ENCODE measurements at regions not wholly inside any gene's neighbourhood (a gene's known extent, or its start where the extent isn't known, plus 50 kb on each side); places are given as distances from the start of the nearest gene placed in this dataset.
"Not testable (repeated sequence)": the region's sequence is repeated elsewhere in the genome, so short reads cannot be mapped to it uniquely, and the experiment has no call there.

DNA sequence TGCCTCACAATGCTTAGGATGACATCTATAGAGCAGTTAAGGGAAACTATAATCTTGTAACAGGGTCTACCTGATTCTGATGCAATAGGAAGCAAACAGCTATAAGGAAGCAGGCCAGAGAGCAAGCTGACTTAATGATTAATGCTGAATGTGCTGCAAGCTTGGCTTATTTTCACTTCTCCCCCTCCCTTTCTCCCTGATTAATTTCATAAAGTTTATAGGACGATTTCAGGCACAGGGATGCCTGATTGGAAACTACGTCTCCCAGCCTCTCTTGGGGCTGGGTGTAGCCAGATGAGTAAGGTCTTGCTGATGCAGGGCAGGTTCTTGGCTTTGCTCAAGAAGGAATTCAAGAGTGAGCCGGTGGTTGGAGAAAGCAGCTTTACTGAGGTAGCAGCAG, 82.8 kb upstream of the MRI1 start:
- Mint-ChIP-seq H3K9me3 (ENCODE audit: low read depth) (peaks cover 14% of the 10 kb centered on the region), H3K27me3 (peaks cover 10% of the 10 kb centered on the region), H3K4me3 (no peak overlapping the region), H3K36me3 (ENCODE audit: low read depth) (peaks cover 2% of the 10 kb centered on the region), H3K27ac (no peak overlapping the region), H3K4me1 (no peaks in the 10 kb centered on the region)
- ChIA-PET CTCF (interaction anchor here (0.5 to 1.1 kb wide), 3 partner anchors 12 to 972 kb away, joined by 3 to 4 read pairs (median 3); no protein-coding TSS in a partner anchor), POLR2A (interaction anchor here (0.6 kb wide), 1 partner anchor 181 kb away, joined by 6 read pairs; no protein-coding TSS in a partner anchor)
- no peak for ATAC-seq
- no peak for DNase-seq
- intact Hi-C loops (cut with DNase I, micrococcal nuclease) = no loop called here

DNA sequence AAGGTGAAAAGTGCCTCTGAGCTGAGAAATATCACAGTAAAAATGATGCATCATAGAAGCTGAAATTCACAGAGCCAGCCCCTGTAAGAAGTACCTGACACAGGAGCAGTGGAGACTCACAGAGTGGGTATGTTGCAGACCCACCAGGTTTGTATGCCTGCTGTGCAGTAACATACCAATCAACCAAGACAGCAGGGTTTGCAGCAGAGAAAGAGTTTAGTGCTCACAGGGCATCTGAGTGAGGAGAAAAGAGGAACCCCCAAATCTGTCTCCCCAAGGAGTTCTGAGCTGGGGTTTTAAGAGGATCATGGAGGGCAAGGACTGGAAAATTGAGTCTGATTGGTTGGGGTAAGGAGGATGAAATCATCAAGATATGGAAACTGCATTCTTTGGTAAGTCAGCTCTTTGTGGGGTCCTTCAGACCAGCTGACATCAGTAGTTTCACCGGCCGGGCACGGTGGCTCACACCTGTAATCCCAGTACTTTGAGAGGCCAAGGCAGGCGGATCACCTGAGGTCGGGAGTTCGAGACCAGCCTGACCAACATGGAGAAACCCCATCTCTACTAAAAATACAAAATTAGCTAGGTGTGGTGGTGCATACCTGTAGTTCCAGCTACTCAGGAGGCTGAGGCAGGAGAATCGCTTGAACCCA, 83.5 kb upstream of the MRI1 start:
- CTCF ChIA-PET = interaction anchor here (0.9 to 1.1 kb wide), 3 partner anchors 12 to 68 kb away, joined by 3 to 4 read pairs (median 3); no protein-coding TSS in a partner anchor
- peak overlapping the region; percentile 12 for H3K27ac Mint-ChIP-seq
- peaks cover 10% of the 10 kb centered on the region for H3K27me3 Mint-ChIP-seq
- POLR2A ChIA-PET; DNase-seq; H3K36me3 Mint-ChIP-seq (ENCODE audit: low read depth); intact Hi-C loops (cut with DNase I, micrococcal nuclease); H3K4me1 Mint-ChIP-seq; ATAC-seq; H3K4me3 Mint-ChIP-seq: not testable (repeated sequence)
- peaks cover 14% of the 10 kb centered on the region for H3K9me3 Mint-ChIP-seq (ENCODE audit: low read depth)

DNA sequence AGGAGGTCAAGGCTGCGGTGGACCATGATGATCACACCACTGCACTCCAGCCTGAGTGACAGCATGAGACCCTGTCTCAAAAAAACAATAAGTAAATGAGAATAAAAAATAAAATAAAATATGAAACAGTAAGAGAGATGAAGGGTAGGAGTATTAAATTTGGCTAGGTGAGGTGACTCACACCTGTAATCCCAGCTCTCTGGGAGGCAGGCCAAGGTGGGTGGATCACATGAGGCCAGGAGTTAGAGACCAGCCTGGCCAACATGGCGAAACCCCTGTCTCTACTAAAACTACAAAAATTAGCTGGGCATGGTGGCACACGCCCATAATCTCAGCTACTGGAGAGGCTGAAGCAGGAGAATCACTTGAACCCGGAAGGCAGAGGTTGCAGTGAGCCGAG, 87.4 kb upstream of the MRI1 start:
- intact Hi-C loops (cut with DNase I, micrococcal nuclease); CTCF ChIA-PET; POLR2A ChIA-PET: not testable (repeated sequence)

DNA sequence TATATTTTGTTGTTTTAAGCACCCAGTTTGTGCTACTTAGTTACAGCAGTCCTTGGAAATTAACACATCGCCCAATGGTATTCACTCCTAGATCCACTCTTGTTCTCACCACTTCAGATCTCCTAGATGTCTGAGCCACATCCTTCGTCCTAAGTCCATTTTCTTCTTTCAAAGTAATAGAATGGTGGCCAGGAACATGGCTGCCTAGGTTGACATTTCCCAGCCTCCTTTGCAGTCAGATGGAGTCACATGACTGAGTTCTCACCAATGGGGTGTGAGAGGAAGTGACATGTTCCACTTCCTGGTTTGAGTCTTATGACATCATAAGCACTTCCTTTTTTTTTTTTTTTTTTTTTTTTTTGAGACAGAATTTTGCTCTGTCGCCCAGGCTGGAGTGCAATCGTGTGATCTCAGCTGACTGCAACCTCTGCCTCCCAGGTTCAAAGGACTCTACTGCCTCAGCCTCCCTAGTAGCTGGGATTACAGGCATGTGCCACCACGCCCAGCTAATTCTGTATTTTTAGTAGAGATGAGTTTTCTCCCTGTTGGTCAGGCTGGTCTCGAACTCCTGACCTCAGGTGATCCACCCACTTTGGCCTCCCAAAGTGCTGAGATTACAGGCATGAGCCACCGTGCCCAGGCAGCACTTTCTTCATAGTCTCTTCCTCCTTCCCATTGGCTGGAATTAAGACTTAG, 91.7 kb upstream of the MRI1 start:
- intact Hi-C loops (cut with DNase I, micrococcal nuclease); POLR2A ChIA-PET; H3K36me3 Mint-ChIP-seq (ENCODE audit: low read depth); H3K4me3 Mint-ChIP-seq; H3K27me3 Mint-ChIP-seq; H3K9me3 Mint-ChIP-seq (ENCODE audit: low read depth); H3K4me1 Mint-ChIP-seq: not testable (repeated sequence)
- DNase-seq = peak; percentile 58
- peak overlapping the region; percentile 60 for H3K27ac Mint-ChIP-seq
- CTCF ChIA-PET = interaction anchor here (0.7 kb wide), 1 partner anchor 16 kb away, joined by 3 read pairs; no protein-coding TSS in a partner anchor
- ATAC-seq = peak; percentile 75

More for the DNA sequence above, 87.4 kb upstream of the MRI1 start:
- not testable (repeated sequence) for DNase-seq; H3K27me3 Mint-ChIP-seq; H3K4me3 Mint-ChIP-seq; H3K36me3 Mint-ChIP-seq (ENCODE audit: low read depth); H3K4me1 Mint-ChIP-seq; ATAC-seq; H3K27ac Mint-ChIP-seq
- H3K9me3 Mint-ChIP-seq (ENCODE audit: low read depth) = peaks cover 19% of the 10 kb centered on the region

GRCh38 chr19:13670846-13671245, 93.5 kb upstream of the MRI1 start:
- no peaks in the 10 kb centered on the region for H3K4me1 Mint-ChIP-seq
- intact Hi-C loops (cut with DNase I, micrococcal nuclease) = no loop called here
- CTCF ChIA-PET = no interaction called here

DNA sequence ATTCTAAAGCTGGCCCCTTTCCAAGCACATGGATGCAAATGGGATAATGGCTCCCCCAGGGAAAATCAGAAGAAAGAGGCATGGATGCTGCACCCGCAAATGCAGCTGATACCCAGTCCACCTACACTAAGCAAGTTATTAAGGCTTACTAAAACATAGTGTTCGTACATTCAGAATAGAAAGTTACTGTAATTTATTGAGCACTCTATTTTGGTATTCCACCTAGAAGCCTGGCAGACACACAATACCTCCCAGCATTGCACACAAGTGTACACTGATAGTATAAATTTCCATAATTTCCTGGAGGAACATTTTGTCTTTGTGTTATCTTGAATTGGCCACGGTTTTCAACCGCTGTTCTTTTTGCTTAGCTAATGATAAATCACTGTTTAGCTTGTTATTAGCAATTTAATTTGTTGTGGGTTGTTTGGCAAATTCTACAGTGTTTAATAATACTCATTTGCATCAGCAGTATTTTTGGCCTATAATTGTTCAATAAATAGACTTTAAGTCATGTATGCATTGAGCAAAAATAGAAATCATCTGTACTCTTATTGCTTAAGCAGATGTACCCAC, 94.5 kb upstream of the MRI1 start:
- Mint-ChIP-seq H3K36me3 (ENCODE audit: low read depth) (peaks cover 8% of the 10 kb centered on the region), H3K9me3 (ENCODE audit: low read depth) (peaks cover 6% of the 10 kb centered on the region), H3K27ac (no peak overlapping the region), H3K4me3 (no peak overlapping the region), H3K4me1 (no peaks in the 10 kb centered on the region), H3K27me3 (peaks cover 2% of the 10 kb centered on the region)
- intact Hi-C loops (cut with DNase I, micrococcal nuclease) = no loop called here
- POLR2A ChIA-PET = no interaction called here
- CTCF ChIA-PET = interaction anchor here (1.0 to 1.1 kb wide), 2 partner anchors 11 to 51 kb away, joined by 3 to 4 read pairs; no protein-coding TSS in a partner anchor
- DNase-seq (no peak), ATAC-seq (no peak)

More at GRCh38 chr19:13670846-13671245, 93.5 kb upstream of the MRI1 start:
- Mint-ChIP-seq H3K27me3 (peaks cover 2% of the 10 kb centered on the region), H3K36me3 (ENCODE audit: low read depth) (peaks cover 8% of the 10 kb centered on the region), H3K4me3 (no peak overlapping the region), H3K9me3 (ENCODE audit: low read depth) (peaks cover 6% of the 10 kb centered on the region), H3K27ac (no peak overlapping the region)
- DNase-seq = no peak
- POLR2A ChIA-PET = no interaction called here
- ATAC-seq = no peak

- Mint-ChIP-seq H3K9me3 (ENCODE audit: low read depth) (peaks cover 6% of the 10 kb centered on the region), H3K27ac (no peak overlapping the region), H3K4me3 (no peak overlapping the region), H3K36me3 (ENCODE audit: low read depth) (peaks cover 8% of the 10 kb centered on the region), H3K27me3 (peaks cover 2% of the 10 kb centered on the region), H3K4me1 (no peaks in the 10 kb centered on the region)
- intact Hi-C loops (cut with DNase I, micrococcal nuclease) = no loop called here
- DNase-seq = no peak
- POLR2A ChIA-PET = interaction anchor here (0.6 kb wide), 1 partner anchor 160 kb away, joined by 11 read pairs; no protein-coding TSS in a partner anchor
- ATAC-seq = no peak
- CTCF ChIA-PET = interaction anchor here (1.1 kb wide), 1 partner anchor 12 kb away, joined by 3 read pairs; no protein-coding TSS in a partner anchor
These were observed 95.4 kb upstream of the MRI1 start for GRCh38 chr19:13668964-13669363.

DNA sequence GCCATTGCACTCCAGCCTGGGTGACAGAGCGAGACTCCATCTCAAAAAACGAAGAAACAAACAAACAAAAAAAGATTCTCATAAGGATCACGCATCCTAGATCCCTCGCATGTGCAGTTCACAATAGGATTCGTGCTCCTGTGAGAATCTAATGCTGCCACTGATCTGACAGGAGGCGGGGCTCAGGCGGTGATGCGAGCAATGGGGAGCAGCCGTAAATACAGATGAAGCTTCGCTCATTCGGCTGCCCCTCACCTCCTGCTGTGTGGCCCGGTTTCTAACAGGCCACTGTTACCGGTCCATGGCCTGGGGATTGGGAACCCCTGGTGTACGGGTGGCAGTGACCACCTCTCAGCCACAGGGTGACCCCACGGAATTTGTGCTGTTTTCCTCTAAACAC, 98.2 kb upstream of the MRI1 start:
- ATAC-seq (no peak), DNase-seq (no peak)
- no peak overlapping the region for H3K4me3 Mint-ChIP-seq
- ChIA-PET CTCF (no interaction called here), POLR2A (no interaction called here)
- no peaks in the 10 kb centered on the region for H3K27me3 Mint-ChIP-seq
- H3K27ac Mint-ChIP-seq = no peak overlapping the region
- intact Hi-C loops (cut with DNase I, micrococcal nuclease) = no loop called here
- no peaks in the 10 kb centered on the region for H3K4me1 Mint-ChIP-seq
- H3K9me3 Mint-ChIP-seq (ENCODE audit: low read depth) = no peaks in the 10 kb centered on the region
- H3K36me3 Mint-ChIP-seq (ENCODE audit: low read depth) = no peaks in the 10 kb centered on the region

DNA sequence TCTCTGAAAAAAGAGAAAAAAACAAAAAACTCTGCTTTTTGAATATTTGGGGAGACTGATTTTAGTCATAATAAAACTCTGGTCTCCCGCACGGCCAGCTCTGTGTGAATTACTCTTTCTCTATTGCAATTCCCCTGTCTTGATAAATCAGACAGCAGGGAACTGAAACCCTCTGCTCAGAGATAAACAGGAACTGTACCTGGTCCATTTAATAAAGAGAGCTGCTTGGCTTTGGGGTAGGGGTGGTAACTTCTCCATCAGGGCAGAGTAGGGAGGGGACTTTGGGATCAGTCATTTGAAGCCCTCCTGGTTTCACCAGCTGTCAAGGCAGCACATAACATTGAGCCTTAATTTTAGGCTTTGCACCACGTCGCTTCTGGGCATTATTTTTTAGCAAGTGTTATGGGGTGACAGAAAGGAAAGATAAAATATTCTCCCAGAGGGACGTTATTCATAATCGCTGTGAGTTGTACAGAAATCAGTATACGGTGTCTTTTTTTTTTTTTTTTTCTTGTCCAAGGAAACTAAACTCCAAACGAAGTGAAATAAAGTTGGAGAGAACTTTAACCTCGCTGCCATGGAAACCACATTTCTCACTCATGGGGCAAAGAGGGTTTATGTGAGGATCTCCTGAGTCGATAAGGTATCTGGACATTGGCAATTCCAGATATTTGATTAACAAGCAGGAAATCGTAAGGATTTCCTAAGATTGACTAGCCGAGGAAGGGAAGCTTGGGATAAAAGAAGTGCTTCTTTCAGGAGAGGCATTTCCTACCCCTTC, 99.0 kb upstream of the MRI1 start:
- H3K36me3 Mint-ChIP-seq (ENCODE audit: low read depth) = no peaks in the 10 kb centered on the region
- ChIA-PET POLR2A (no interaction called here), CTCF (no interaction called here)
- DNase-seq = no peak
- no peak overlapping the region for H3K27ac Mint-ChIP-seq
- no peaks in the 10 kb centered on the region for H3K4me1 Mint-ChIP-seq
- H3K27me3 Mint-ChIP-seq = no peaks in the 10 kb centered on the region
- no peak overlapping the region for H3K4me3 Mint-ChIP-seq
- no peaks in the 10 kb centered on the region for H3K9me3 Mint-ChIP-seq (ENCODE audit: low read depth)
- ATAC-seq = no peak
- intact Hi-C loops (cut with DNase I, micrococcal nuclease) = no loop called here

DNA sequence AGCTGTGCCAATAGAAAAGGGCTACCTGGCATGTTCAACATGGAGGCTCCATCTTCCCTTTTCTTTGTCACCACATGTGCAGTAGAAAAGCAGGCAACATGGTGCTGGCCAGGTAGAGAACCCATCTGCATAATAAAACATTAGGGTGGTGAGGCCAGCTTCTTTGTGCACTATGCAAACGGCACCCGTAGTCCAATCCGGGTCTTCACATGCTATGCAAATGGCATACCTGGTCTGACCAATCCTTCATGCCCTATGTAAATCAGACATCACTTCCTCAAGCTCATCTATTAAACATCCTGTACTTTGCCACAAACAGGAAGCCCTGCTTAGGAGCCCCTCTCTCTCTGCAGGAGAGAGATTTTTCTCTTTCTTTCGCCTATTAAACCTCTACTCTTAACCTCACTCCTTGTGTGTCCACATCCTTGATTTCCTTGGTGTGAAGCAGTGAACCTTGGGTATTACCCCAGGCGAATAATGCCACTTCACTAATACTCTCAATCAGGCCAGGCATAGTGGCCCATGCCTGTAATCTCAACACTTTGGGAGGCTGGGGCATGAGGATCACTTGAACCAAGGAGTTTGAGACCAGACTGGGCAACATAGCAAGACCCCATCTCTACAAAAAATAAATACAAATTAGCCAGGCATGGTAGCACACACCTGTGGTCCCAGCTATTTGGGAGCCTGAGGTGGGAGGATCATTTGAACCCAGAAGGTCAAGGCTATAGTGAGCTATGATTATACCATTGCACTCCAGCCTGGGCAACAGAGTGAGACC, 111.3 kb upstream of the MRI1 start:
- intact Hi-C loops (cut with DNase I, micrococcal nuclease) = no loop called here
- Mint-ChIP-seq H3K27me3 (peaks cover 5% of the 10 kb centered on the region), H3K4me1 (peaks cover 5% of the 10 kb centered on the region), H3K4me3 (no peak overlapping the region), H3K9me3 (ENCODE audit: low read depth) (peaks cover 7% of the 10 kb centered on the region), H3K27ac (no peak overlapping the region), H3K36me3 (ENCODE audit: low read depth) (no peaks in the 10 kb centered on the region)
- ChIA-PET POLR2A (no interaction called here), CTCF (no interaction called here)
- no peak for DNase-seq
- ATAC-seq = no peak

DNA sequence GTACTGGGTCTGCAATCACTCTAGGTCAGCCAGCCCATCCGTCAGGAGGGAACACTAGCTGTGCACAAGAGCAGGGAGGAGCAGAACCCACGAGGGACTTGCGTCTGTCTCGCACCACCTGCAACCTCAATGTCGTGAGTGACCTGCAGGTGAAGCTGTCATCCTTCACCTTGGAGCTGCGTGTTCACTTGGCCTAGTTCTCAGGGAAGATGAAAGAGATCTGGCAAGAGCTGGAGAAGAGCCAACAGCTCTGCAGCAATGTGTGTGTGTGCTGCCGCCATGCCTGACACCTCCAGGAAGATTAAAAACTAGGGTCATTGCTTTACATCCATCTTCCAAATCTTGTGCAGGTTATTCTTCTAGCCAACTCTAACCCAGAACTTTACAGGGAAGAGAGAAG, 117.6 kb upstream of the MRI1 start:
- no peaks in the 10 kb centered on the region for H3K36me3 Mint-ChIP-seq (ENCODE audit: low read depth)
- H3K9me3 Mint-ChIP-seq (ENCODE audit: low read depth) = no peaks in the 10 kb centered on the region
- no peak for ATAC-seq
- DNase-seq = no peak
- POLR2A ChIA-PET = no interaction called here
- H3K4me3 Mint-ChIP-seq = no peak overlapping the region
- intact Hi-C loops (cut with DNase I, micrococcal nuclease) = no loop called here
- no peaks in the 10 kb centered on the region for H3K4me1 Mint-ChIP-seq
- CTCF ChIA-PET = no interaction called here
- no peak overlapping the region for H3K27ac Mint-ChIP-seq
- H3K27me3 Mint-ChIP-seq = peaks cover 8% of the 10 kb centered on the region
